Epithelial cell of proximal tubule (primary cell): ENCODE measurements at regions not wholly inside any gene's neighbourhood (a gene's known extent, or its start where the extent isn't known, plus 50 kb on each side); places are given as distances from the start of the nearest gene placed in this dataset.

Experiments used
- DNase-seq: peaks from one replicate; pipeline ENCODE4 v3.0.0-alpha.2; 2011; ENCODE audit warnings: low read depth
- H3K4me3 ChIP-seq: 2 replicates; pipeline ENCODE4 v1.5.1; 2011; ENCODE audit warnings: low read depth, mild to moderate bottlenecking, low read length
- TF ChIP-seq, protein P1 (sequence below): conservative IDR thresholded peaks from 2 replicates; pipeline ENCODE4 v1.5.1; 2012; ENCODE audit warnings: low read depth, mild to moderate bottlenecking, low read length

DNA sequence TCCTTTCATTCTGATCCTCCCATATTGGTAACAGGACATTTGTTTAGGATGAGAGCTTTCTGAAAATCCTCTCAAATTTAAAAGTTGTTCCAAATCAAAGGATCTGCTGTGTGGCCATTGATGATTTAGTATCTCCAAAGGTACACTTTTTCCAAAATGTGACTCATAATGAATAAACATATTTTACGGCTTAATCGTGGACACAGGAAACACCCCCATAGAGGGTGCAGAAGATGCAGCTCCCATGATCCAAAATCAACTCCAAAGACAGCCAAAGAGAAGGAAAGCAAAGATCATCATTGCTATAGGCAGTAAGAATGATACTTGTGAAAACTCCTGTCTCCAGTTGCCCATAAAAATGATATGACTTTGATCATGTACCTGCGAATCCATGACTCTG, 239.7 kb downstream of the PIK3R1 start:
- no peak overlapping the region for H3K4me3 ChIP-seq
- TF ChIP-seq, protein P1, sequence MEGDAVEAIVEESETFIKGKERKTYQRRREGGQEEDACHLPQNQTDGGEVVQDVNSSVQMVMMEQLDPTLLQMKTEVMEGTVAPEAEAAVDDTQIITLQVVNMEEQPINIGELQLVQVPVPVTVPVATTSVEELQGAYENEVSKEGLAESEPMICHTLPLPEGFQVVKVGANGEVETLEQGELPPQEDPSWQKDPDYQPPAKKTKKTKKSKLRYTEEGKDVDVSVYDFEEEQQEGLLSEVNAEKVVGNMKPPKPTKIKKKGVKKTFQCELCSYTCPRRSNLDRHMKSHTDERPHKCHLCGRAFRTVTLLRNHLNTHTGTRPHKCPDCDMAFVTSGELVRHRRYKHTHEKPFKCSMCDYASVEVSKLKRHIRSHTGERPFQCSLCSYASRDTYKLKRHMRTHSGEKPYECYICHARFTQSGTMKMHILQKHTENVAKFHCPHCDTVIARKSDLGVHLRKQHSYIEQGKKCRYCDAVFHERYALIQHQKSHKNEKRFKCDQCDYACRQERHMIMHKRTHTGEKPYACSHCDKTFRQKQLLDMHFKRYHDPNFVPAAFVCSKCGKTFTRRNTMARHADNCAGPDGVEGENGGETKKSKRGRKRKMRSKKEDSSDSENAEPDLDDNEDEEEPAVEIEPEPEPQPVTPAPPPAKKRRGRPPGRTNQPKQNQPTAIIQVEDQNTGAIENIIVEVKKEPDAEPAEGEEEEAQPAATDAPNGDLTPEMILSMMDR: no peak
- DNase-seq: no peak

DNA sequence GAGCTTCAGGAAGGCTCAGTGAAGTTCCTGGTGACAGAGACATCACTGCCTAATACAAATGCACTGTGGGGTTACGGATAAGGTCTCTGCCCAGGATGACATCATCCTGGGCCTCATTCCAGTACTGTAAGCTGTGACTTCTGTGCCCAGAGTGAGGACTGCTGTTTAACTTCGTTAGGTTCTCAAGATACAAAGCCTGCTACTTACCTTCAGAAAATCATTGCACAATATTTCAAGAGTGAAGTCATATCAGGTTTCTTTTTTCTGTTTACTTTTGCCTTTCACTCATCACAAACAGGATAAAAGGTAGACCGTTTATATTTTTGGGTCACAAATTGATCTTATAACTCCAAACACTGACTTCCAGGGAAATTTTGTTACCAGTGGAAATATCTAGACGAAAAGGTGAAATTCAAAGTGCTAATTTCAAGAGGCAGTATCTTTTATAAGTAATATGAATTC, 241.2 kb downstream of the PIK3R1 start:
- TF ChIP-seq, protein P1: no peak
- no peak overlapping the region for H3K4me3 ChIP-seq
- peak; percentile 85 for DNase-seq

DNA sequence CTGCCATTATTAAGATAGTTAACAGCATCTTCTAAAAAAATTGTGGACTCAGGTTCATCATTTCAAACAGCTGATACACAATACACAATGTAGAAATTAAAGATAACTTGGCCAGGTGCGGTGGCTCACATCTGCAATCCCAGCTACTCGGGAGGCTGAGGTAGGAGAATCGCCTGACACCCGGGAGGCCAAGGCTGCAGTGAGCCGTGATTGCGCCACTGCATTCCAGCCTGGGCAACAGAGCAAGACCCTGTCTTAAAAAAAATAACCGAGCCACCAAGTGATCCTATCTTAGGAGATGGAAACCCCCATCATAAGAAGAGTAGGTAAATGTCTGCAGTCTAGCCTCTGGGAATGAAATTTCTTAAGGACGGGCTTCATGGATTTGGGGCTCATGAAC, 241.7 kb downstream of the PIK3R1 start:
- DNase-seq: no peak
- TF ChIP-seq, protein P1: no peak
- H3K4me3 ChIP-seq: no peak overlapping the region

DNA sequence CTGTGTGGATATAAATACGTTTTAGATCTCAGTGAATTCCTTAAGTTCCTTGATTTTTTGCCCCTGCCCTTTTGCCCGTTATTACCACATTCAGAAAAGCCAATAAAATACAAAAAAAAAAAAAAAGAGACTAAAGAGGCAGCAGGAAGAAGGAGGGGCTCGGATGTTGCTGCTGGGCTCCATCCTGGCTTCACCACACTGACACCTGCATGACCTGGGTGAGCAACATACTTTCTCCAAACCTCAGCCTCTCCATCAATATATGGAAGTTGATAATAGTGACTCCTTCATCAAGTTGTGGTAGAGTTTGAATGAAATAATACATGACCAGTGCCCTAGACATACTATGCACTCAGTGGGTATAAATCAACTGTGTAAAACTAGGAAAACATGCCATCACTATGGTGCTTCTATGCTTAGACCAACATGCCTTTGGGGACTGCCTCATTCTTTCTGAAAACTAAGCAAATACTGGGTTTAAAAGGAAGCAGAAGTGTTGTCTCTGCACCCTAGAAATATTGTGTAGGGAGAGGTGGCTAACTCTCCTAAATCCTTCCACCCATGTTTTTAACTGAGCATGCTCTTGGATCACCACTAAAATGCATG, 243.0 kb downstream of the PIK3R1 start:
- no peak for DNase-seq
- TF ChIP-seq, protein P1: no peak
- H3K4me3 ChIP-seq: no peak overlapping the region

DNA sequence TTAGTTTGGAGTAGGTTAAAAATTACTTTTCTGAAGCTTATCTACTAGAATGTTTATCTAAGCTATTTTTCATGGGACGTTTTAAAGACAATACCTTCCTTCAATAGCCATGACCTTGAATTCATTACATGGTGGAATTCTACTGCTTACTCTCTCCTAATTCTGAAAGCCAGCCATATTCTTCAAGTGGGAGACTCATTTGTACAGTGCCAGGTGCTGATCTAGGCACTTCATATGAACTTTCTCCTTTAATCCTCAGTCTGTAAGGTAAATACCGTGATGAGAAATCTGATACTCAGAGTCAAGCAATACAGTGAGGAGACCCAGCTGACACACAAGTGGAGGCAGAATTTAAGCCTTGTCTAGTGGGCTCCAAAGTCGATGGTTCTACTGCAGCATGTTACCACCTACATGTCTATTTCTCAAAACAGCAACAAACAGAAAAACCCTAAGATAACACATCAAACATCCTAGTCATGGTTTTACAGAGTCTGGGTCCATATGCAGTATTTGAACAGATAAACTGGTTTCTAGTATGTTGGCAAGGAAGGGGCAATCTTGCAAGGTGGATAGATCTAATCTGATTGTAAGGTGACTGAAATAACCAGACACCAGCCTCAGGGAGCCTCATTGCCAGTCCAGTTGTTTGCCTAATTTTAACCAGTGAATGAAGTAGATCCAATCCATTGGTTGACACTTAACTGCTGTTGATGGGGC, 243.7 kb downstream of the PIK3R1 start:
- DNase-seq: no peak
- TF ChIP-seq, protein P1: no peak
- H3K4me3 ChIP-seq: no peak overlapping the region

DNA sequence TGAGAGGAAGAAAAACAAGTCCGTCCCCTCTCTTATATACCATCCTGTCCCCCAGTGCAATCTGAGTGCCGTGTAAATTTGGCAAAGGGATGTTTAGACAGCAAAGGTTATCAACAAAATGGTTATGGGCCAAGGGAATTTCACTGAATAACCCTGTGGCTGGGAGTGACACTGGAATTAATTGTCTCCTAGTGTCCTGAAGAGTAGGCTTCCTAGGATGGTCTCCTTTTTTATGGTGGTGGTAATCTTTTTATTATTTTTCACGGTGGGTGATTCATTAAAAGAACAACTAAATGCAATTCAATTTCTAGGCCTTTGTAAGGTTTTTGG, 244.2 kb downstream of the PIK3R1 start:
- H3K4me3 ChIP-seq: no peak overlapping the region
- TF ChIP-seq, protein P1: no peak
- DNase-seq: no peak

DNA sequence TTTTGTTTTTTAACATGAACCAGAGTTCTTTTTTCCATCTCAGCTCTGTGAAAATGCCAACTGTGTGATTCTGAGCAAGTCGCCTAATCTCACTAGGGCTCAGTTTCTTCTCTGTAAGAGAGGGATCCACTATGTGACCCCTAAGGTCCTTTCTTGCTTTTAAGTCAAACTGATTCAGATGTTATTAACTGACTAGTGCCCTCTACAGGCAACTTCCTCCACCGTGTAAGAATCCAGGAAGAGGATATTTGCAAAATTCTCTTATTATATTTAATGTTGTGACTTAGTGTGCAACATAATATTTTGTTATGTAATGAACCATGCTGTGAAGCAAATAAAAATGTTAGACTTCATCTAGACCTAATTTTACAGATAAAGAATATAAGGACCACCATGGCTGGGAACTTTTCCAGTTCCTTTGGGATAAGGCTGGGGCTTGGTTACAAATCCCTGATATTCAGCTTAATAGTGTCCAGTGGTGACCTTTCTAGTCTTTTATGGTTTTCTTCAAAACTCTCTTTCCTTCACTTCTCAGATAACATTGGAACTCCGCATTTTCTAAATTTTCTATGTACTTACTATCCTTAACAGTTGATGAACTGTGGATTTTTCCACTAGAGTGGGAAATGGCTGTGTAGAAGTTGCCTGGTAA, 244.7 kb downstream of the PIK3R1 start:
- no peak overlapping the region for H3K4me3 ChIP-seq
- no peak for DNase-seq
- TF ChIP-seq, protein P1: peak; percentile 81
